Left colon (tissue), 2 donors: ENCODE measurements at regions not wholly inside any gene's neighbourhood (a gene's known extent, or its start where the extent isn't known, plus 50 kb on each side); places are given as distances from the start of the nearest gene placed in this dataset.

ENCODE experiments used
- ATAC-seq: fragments of 200-7000 bp; cut with Tn5 transposase; one replicate; pipeline ENCODE4 v1.9.1; 2020; ENCODE audit warnings: mild to moderate bottlenecking, moderate library complexity
- DNase-seq, 2 donors: peaks; one replicate each; pipeline ENCODE4 v3.0.0-alpha.2; 2020
- intact Hi-C, 2 donors: fragments of 100-400 bp; cut with DNase I in 1 of 2; cut with micrococcal nuclease in 1 of 2; formaldehyde crosslinking; loops; one replicate each; pipeline versions ENCODE4 v1.11.2 to v1.14.0; 2022; cut with DNase I, micrococcal nuclease
- donor health status: DM: no; HTN: no; CAD: no.
- donor health status: DM: yes; HTN: yes; CAD: no.

DNA sequence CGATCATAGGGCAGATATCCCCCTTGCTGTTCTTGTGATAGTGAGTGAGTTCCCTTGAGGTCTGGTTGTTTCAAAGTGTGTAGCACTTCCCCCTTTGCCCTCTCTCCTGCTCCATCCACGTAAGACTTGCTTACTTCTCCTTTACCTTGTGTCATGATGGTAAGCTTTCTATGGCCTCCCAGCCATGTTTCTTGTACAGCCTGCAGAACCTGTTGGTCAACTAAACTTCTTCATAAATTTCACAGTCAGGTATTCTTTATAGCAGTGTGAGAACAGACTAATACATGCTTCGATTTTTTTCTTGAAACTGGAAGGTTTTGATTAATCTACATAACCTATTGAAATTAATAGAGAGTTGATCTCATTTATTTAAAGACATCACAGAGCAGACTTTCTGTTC, 302.5 kb upstream of the PBX1 start:
- DNase-seq = no peak
- intact Hi-C loops = no loop called here
- no peak for ATAC-seq

DNA sequence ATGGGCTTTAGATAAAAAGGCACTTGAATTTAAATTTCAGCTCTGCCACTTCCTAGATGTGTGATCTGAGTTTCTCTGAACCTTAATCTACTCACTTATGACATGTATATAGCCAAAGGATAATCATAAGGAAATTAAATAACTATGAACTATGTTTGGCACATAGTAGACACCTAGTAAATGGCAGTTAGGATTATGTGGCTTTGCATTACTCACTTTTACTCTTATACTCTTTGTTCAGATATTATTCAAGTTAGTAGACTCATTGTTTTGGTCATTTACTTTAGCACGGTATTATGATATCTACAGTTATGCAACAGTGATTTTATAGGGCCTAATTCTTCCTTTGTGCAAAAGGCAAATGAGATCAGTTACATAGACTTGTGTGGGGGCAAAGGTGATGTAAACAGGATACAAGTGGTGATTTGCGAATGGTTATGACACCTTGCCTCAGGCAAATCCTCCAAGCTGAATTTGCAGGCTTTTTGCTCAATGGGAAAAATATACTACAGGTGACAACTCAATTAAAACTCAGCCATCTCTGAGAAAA, 297.2 kb upstream of the PBX1 start:
- no peak for DNase-seq
- intact Hi-C loops = no loop called here
- ATAC-seq = peak; percentile 94

DNA sequence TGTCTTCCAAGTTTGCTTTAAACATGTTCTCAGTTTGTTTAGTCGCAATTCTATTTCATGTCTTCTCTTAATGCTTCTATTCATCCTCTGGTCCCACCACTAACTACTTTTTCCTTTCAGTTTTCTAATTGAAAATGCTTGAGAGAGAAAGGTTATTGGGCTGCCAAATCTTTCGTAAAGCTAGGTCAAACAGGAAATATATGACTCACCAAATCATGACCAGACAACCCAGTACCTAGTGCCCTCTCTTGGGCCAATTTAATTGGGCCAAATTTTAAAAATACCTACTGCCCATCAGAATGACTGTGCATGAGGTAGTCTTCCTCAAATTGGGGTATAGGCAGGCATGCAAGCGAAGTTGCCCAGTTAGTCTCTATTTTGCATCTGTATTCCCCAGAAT, 295.4 kb upstream of the PBX1 start:
- ATAC-seq (no peak), DNase-seq (no peak)
- intact Hi-C loops = no loop called here

DNA sequence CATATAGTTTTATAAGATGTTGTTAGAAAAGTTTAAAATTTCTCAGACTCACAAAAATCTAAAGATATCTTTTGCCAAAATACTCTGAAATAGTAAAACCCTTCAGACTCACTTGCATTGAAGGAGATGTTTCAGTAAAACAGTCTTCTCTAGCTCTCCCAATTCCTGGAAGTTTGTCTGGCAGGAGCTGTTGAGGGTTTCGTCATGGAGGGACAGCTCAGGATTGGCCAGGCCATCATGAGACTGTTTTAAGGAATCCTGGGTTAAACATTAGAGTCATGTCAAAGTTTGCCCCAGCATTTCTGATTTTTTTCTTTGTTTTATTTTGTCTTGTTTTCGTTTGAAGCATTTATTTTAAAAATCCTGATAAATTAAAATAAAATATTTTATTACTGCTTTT, 293.8 kb upstream of the PBX1 start:
- intact Hi-C loops = no loop called here
- ATAC-seq (no peak), DNase-seq (no peak)

DNA sequence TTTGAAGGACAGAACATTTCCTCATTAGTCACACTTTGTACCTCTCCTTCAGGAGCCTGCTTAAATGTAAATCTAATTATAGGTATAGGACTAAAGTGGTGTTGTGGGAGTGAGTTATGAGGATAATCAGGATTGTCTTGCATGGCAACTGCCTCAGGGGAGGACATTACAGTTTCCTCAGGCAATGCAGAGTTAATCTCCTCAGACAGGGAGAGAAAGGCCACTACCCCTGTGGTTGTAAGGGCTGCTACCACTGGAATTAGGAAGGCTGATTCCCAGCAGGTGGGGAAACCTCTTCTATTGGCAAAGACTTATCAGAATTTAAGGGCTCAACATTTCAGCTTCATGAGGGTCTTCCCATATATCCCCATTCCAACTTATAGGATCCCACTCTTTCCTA, 286.8 kb upstream of the PBX1 start:
- DNase-seq (no peak), ATAC-seq (no peak)
- intact Hi-C loops = no loop called here

DNA sequence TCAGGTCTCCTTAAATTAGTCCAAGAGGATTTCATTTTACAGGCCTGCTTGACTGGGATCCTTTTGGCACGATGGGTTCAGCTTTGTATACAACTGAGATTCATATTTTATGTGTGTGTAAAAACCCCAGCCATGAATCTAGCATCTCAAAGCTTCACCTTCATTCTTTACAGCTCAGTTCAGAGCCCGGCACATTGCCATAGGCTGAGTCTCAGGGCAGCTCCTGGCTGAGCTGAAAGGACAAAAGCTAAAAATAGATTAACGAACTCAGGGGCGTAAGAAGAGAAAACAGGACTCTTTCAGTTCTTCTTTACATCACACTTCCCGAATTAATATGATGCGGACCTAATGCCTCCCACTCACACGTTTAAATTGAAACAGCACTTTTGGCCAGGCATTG, 262.8 kb upstream of the PBX1 start:
- intact Hi-C loops = no loop called here
- ATAC-seq (no peak), DNase-seq (peak; percentile 23 to 67)

DNA sequence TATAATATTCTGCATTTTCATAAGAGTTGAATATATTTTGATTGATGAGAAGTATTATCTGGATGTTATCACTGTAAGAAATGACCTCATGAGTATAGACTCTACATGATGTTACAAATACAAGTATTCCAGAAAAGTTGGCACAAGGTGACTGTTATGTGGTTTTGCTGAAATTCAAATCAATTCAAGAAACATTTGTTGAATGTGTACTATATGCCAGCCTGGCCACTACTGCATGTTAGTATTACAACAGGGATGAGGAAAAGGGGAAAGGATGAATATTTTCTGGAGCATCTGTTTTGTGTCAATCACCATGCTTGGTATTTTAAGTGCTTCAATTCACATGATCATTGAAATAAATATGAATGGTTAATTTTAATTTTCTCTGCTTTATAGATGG, 250.9 kb upstream of the PBX1 start:
- no peak for ATAC-seq
- intact Hi-C loops = no loop called here
- no peak for DNase-seq

DNA sequence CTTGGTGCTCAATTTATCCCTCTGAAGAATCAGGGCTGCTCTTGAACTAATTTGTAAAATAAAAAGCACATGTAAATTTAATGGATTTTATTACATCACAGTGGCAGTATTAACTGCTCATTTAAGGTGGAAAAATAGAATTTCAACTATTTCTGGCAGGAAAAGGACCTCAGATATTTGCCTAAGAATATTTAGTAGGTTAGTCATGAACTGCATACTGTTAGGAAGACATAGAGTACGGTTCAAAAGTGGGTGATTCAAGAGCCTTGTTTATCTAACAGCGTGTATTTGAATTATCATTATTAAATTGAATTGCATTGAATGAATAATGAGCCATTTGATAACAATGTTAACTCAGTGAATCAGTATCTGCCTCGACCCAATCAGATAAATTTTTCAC, 248.8 kb upstream of the PBX1 start:
- intact Hi-C loops = no loop called here
- DNase-seq (no peak), ATAC-seq (no peak)

DNA sequence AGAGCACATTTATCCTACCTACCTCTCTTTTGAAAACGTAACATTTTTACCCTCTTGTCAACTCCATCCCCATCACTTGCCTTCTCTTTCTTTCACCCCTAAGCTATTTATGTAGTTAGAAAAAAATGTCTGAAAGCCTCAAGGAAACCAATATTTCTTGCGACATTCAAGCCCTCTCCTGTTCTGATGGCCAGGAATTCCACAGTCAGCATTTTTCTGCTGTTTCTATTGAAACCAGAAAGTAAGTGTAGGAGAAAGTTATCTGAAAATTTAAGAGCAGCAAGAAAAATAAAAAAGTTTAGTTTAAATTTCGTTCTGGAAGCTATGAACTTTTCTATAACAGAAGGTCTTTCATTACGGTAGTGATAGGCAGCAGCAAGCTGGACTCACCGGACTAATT, 247.6 kb upstream of the PBX1 start:
- DNase-seq (no peak), ATAC-seq (no peak)
- intact Hi-C loops = no loop called here

DNA sequence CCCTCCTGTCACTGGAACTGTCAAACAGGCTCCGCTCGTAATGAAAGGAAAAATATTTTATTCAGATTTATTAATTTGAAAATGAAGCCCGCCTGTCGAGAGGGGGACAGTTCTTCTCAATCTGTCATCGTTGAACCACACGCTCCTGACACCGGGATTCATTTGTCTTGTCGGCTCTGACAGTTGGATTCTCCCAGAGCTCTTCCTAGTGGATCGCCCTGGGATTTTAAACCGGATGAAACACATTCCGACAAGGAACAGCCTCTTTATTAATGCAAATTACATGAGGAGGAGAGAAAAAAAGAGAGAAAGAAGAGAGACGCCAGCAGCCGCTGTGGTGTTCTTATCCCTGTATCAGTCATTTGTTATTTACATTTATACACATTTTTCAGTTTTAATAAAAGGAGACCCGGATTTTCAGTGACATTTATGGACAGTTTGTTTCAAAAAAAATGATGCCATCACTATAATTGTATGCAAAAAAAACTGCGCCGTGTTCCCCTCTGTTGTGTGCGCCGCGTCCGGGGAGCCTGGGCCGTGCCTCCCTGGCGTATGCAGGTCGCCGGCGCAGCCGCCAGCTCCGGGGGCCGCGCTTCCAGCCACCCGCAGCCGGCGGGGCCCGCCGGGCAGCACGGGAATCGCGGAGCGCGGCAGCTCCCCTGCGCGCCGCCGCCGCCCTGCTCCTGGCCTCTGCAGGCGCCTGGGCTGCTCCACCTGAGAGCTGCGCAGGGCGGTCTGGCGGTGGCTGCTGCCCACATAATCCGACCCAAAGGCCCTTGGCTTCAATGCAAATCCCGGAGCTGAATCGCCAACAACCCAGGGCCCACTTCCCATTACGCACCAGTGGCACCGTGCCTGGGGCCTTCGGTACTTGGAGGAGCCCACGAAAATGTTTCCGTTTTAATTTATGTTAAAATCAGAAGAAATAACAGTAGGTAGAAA, 237.9 kb upstream of the PBX1 start:
- ATAC-seq (peak; percentile 47), DNase-seq (peak in 1 of 2 donors; percentile 22)
- intact Hi-C loops = no loop called here

DNA sequence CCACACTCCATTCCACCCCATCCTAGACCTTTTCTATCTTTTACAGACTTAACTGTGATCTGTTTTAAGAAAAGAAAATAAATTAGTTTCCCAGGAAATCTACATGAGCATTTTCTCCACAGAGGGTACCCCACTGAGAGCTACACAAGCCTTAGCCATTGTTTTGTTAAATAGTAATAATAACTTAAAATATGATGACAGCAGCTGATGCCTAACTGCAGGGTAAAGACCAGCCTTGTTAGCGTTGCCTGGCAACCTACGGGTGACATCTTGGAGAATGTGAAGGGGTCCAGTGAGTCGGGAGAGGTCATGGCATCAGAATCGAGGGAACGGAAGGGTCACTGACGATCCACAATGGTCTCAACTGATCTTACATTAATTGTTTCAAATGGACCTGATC, 233.2 kb upstream of the PBX1 start:
- intact Hi-C loops = no loop called here
- ATAC-seq (no peak), DNase-seq (no peak)

DNA sequence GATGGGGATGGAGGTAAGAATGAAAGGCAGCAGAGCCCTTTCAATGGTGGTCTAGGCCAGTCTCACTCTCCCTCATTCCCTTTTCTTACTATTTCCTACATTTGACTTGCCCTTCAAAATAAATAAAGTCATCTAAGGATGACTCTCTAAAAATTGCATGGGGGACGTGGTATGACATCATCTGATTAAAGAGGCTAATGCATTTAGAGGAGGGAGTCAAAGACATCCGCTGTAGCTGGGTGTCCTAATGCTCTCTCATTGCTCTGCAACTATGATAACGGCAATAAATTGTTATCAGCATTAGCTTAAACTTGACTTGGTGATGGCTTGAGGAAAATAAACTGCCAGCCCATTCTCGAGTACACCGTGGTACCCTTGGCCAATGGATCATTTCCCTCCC, 225.6 kb upstream of the PBX1 start:
- no peak for ATAC-seq
- intact Hi-C loops = no loop called here
- DNase-seq = no peak

DNA sequence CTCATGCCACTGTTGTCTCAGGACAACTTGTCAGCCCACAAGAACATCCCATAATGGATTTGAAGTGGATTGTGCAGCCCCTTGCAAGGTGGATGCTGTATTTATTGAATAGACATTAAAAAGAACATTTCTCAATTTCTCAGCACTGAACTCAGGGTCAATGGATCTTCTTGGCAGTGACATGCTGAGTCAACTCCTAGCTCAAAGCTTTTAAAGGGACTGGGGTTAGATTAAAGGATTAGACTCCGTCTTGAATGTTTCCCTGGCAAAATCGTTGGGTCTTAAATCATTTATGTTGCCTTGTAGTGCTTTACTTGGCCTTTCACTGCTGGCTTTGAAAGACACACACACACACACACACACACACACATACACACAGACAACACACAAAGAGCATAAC, 221.6 kb upstream of the PBX1 start:
- ATAC-seq (no peak), DNase-seq (no peak)

DNA sequence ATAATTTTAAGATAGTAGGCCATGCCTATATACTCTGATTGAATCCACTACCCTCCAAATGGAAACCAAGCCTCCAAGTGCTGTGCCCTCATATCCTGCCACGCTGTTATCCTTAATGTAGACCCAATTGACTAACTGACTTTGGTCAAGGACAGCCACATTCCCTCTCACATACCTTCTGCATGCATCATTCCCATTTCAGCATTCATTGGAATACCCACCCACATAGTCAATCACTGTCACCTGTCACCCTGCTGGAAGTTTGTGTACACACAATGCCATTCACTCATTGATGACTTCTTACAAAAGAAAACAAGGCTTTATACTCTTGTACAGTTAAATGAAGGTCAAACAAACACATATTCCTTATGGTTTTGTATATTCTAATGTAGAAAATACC, 221.1 kb upstream of the PBX1 start:
- intact Hi-C loops = no loop called here
- ATAC-seq = no peak
- no peak for DNase-seq

More for the DNA sequence above, 221.6 kb upstream of the PBX1 start:
- intact Hi-C loops = no loop called here

DNA sequence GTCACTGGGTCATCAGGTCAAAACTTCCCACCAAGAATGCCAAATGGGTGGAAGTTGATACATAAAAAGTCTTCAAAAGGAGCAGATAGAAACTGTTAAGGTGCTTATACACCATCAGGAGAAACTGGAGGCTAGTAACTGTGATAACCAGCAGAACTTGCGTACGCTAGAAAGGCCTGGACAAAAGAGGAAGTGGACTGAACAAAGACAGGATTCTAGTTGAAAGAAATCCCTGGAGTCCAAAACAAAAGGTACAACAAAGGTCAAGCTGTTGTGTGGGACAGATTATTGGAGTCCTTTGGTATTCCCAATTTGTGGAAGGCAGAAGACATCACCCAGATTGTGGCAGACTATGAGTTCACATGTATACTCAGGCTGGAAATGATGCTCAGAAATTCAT, 215.8 kb upstream of the PBX1 start:
- intact Hi-C loops = no loop called here
- ATAC-seq = no peak
- DNase-seq = no peak

DNA sequence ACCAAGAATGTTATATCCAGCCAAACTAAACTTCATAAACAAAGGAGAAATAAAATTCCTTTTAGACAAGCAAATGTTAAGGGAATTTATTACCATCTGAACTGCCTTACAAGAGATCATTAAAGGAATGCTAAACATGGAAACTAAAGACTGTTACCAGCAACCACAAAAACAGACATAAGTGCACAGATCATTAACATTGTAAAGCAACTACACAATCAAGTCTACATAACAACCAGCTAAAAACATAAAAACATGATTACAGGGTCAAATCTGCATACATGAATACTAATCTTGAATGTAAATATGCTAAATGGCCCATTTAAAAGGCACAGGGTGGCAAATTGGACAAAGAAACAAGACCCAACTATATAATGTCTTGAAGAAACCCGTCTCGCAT, 211.0 kb upstream of the PBX1 start:
- DNase-seq (no peak), ATAC-seq (no peak)
- intact Hi-C loops = no loop called here

DNA sequence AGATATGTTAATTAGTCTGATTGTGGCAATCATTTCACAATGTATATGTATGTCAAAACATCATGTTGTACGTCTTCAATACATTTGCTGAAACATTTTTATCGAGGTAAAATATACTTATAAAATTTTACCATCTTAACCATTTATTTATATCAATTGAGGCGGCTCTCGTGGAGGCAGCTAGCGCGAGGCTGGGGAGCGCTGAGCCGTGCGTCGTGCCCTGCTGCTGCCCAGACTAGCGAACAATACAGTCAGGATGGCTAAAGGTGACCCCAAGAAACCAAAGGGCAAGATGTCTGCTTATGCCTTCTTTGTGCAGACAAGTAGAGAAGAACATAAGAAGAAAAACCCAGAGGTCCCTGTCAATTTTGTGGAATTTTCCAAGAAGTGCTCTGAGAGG, 202.5 kb upstream of the PBX1 start:
- ATAC-seq (no peak), DNase-seq (no peak)
- intact Hi-C loops = no loop called here

DNA sequence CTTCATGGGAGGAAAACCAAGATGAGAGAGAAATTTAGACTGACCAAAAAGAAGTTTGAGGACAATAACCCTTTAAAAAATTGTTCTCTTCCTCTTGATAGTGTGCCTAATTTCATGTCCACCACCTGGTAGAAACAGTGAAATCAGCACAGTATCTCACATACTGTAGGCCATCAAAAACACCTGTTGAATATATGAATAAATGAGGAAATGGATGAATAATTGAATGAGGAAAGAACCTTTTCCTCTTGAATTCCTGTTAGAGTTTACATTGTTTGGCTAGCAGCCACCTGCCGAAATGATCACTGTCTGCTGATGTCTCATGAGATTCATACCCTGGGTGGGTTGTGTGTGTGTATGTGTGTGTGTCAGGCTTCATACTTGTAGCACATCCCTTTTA, 198.7 kb upstream of the PBX1 start:
- intact Hi-C loops = no loop called here
- no peak for ATAC-seq

DNA sequence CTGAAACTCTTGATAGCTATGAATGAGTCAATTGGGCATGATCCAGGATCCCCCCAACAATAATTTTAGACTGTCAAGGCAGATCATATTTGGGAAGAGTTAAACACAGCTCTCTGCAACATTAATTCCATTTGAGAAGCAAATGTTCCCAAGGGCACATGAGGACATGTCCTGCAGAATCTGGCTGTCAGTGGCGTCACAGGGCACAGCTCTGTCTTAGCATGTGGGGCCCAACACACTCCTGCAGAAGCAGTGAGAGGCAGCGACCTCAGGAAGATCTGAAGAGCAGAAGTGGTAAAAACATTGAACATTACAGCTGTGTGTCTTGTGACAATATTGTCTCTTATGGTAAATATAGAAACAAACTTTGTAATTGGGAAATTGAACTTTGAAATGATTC, 197.1 kb upstream of the PBX1 start:
- intact Hi-C loops = no loop called here
- ATAC-seq (no peak), DNase-seq (no peak)

More for the DNA sequence above, 198.7 kb upstream of the PBX1 start:
- DNase-seq = no peak

DNA sequence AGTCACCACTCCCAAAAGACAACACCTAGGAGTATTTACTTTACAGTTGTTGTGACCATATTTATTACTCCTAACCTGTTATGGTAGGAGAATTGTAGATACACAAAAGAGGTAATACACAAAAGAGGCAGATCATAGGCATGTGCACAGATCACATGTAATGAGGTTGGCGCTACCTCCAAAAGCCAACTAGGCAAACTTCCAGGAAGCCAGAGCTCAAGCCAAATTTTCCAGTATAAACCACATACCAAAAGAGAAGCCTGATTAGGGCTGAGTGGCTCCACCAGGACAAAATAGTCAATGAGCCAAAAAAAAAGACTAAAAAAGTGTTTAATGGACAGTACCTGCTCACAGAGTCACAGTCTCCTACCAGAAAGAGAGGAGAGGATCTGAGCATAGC, 195.0 kb upstream of the PBX1 start:
- intact Hi-C loops = no loop called here
- ATAC-seq (no peak), DNase-seq (no peak)

DNA sequence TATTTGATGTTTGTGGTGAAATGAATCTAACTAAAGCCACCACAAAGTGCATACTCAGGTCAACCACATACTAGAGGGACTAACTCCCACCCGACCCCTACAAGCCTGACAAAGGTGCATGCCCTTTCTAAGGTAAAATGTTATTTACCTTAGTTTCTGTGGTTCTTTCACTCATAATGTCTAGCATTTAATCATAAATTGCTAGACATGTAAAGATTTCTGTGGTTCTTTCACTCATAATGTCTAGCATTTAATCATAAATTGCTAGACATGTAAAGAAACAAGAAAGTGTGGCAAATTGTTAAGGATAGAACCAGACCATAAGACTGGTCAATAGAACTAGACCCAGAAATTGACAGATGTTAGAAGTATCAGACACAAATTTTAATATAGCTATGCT, 193.0 kb upstream of the PBX1 start:
- intact Hi-C loops = no loop called here
- DNase-seq (no peak), ATAC-seq (no peak)
